ENCODE measurements at regions not wholly inside any gene's neighbourhood (a gene's known extent, or its start where the extent isn't known, plus 50 kb on each side); places are given as distances from the start of the nearest gene placed in this dataset.

GRCh38 chr5:143558048-143558447 lies 154.6 kb upstream of the NR3C1 start:
- DNase-seq (no peak), ATAC-seq (no peak)
- no peaks in the 10 kb centered on the region for H3K36me3 ChIP-seq (ENCODE audit: low read depth)
- intact Hi-C loops (cut with DNase I, micrococcal nuclease), result loop anchor here in 1 of 2 donors (10.0 kb wide), 1 partner anchor 367 kb away; no protein-coding TSS in a partner anchor
- no peaks in the 10 kb centered on the region for H3K9me3 ChIP-seq
- H3K4me1 ChIP-seq (ENCODE audit: low read depth), result no peaks in the 10 kb centered on the region
- no peak overlapping the region for H3K4me3 ChIP-seq
- no peak for TF ChIP-seq CTCF (IDR thresholded peaks at IDR 0.05)

- DNase-seq, result no peak
- Histone ChIP-seq H3K36me3 (ENCODE audit: low read depth) (no peaks in the 10 kb centered on the region), H3K9me3 (no peaks in the 10 kb centered on the region), H3K4me3 (no peak overlapping the region), H3K4me1 (ENCODE audit: low read depth) (no peaks in the 10 kb centered on the region)
- ATAC-seq, result no peak
- intact Hi-C loops (cut with DNase I, micrococcal nuclease), result loop anchor here in 1 of 2 donors (10.0 kb wide), 1 partner anchor 368 kb away; no protein-coding TSS in a partner anchor
- no peak for TF ChIP-seq CTCF (IDR thresholded peaks at IDR 0.05)
Measured at GRCh38 chr5:143557061-143557818, 153.8 kb upstream of the NR3C1 start.

- TF ChIP-seq CTCF (IDR thresholded peaks at IDR 0.05), result no peak
Measured at GRCh38 chr5:143554918-143555477, 151.5 kb upstream of the NR3C1 start.

GRCh38 chr5:143554187-143554717 lies 150.8 kb upstream of the NR3C1 start:
- ATAC-seq (no peak), DNase-seq (no peak)
- Histone ChIP-seq H3K4me1 (ENCODE audit: low read depth) (no peaks in the 10 kb centered on the region), H3K4me3 (no peak overlapping the region), H3K36me3 (ENCODE audit: low read depth) (no peaks in the 10 kb centered on the region), H3K9me3 (no peaks in the 10 kb centered on the region)
- no peak for TF ChIP-seq CTCF (IDR thresholded peaks at IDR 0.05)
- intact Hi-C loops (cut with DNase I, micrococcal nuclease), result loop anchor here in 1 of 2 donors (10.0 kb wide), 1 partner anchor 371 kb away; no protein-coding TSS in a partner anchor

More at GRCh38 chr5:143554918-143555477, 151.5 kb upstream of the NR3C1 start:
- H3K36me3 ChIP-seq (ENCODE audit: low read depth), result no peaks in the 10 kb centered on the region
- DNase-seq (no peak), ATAC-seq (peak; percentile 71)
- H3K4me1 ChIP-seq (ENCODE audit: low read depth), result no peaks in the 10 kb centered on the region
- intact Hi-C loops (cut with DNase I, micrococcal nuclease), result loop anchor here in 1 of 2 donors (10.0 kb wide), 1 partner anchor 370 kb away; no protein-coding TSS in a partner anchor
- H3K4me3 ChIP-seq, result no peak overlapping the region
- H3K9me3 ChIP-seq, result no peaks in the 10 kb centered on the region

GRCh38 chr5:143552680-143553079 lies 149.2 kb upstream of the NR3C1 start:
- Histone ChIP-seq H3K4me3 (no peak overlapping the region), H3K4me1 (ENCODE audit: low read depth) (no peaks in the 10 kb centered on the region), H3K9me3 (no peaks in the 10 kb centered on the region), H3K36me3 (ENCODE audit: low read depth) (no peaks in the 10 kb centered on the region)
- intact Hi-C loops (cut with DNase I, micrococcal nuclease), result loop anchor here in 1 of 2 donors (10.0 kb wide), 1 partner anchor 372 kb away; no protein-coding TSS in a partner anchor
- ATAC-seq (no peak), DNase-seq (no peak)
- TF ChIP-seq CTCF (IDR thresholded peaks at IDR 0.05), result no peak
